B cell (primary cell): ENCODE measurements at regions not wholly inside any gene's neighbourhood (a gene's known extent, or its start where the extent isn't known, plus 50 kb on each side); places are given as distances from the start of the nearest gene placed in this dataset.

Experiments used
- ATAC-seq: fragments of 200-7000 bp; cut with Tn5 transposase; one replicate; pipeline ENCODE4 v1.10.0; 2021; ENCODE audit warnings: low read depth, mild to moderate bottlenecking, moderate number of reproducible peaks, moderate library complexity
- CTCF ChIA-PET: fragments of 350-600 bp; sonication (Branson Sonifier 250); formaldehyde crosslinking; loops from one replicate; lab custom pipeline; 2021; ENCODE audit warnings: antibody characterized with exemption, inconsistent platforms; lab: Charles Lee
- POLR2A ChIA-PET: fragments of 350-600 bp; sonication (Branson Sonifier 250); formaldehyde crosslinking; loops from one replicate; lab custom pipeline; 2021; ENCODE audit warnings: antibody characterized with exemption; lab: Charles Lee
- DNase-seq: peaks from one replicate; pipeline ENCODE4 v3.0.0; 2013
- H2AFZ ChIP-seq: 2 replicates; pipeline ENCODE4 v1.6.1; 2012; ENCODE audit warnings: mild to moderate bottlenecking, low read depth, low read length; ENCODE audit not compliant: insufficient read depth, poor library complexity, severe bottlenecking
- H3K27ac ChIP-seq, 2 donors: 1 replicate in 1 of 2; 2 replicates in 1 of 2; pipeline ENCODE4 v1.5.1; 2012 to 2013; ENCODE audit warnings: low read length in 2 of 2, mild to moderate bottlenecking in 2 of 2, moderate library complexity in 1 of 2
- H3K27me3 ChIP-seq, 4 experiments: fragments of 200-600 bp in 1 of 4; sonication (generic) in 1 of 4; replicated peaks in 1 of 4; 1 replicate in 2 of 4; 2 replicates in 2 of 4; pipeline versions ENCODE4 v1.6.1 to v1.7.0; 2013 to 2016; ENCODE audit warnings: low read length in 3 of 4, mild to moderate bottlenecking in 2 of 4, mixed read lengths in 1 of 4, moderate library complexity in 1 of 4; ENCODE audit not compliant: insufficient read depth in 4 of 4, control insufficient read depth in 3 of 4; ENCODE audit errors: control extremely low read depth in 1 of 4
- H3K36me3 ChIP-seq, 2 experiments: replicated peaks in 1 of 2; 1 replicate in 1 of 2; 2 replicates in 1 of 2; pipeline versions ENCODE4 v1.6.1 to v1.7.1; 2013; ENCODE audit warnings: low read length in 1 of 2; ENCODE audit not compliant: insufficient read depth in 2 of 2, control insufficient read depth in 1 of 2; ENCODE audit errors: control extremely low read depth in 1 of 2, extremely low read depth in 1 of 2
- H3K4me1 ChIP-seq, 2 donors: fragments of 200-600 bp in 1 of 2; sonication (generic) in 1 of 2; 1 replicate in 1 of 2; 2 replicates in 1 of 2; pipeline versions ENCODE4 v1.5.1 to v1.6.1; 2013 to 2017; ENCODE audit warnings: low read length in 2 of 2; ENCODE audit not compliant: control insufficient read depth in 2 of 2, insufficient read depth in 2 of 2
- H3K4me2 ChIP-seq: replicated peaks from 2 replicates; pipeline ENCODE3; 2012; ENCODE audit warnings: mild to moderate bottlenecking, low read depth, low read length; ENCODE audit not compliant: poor library complexity, severe bottlenecking
- H3K4me3 ChIP-seq, 5 experiments: fragments of 200-600 bp in 1 of 5; sonication (generic) in 1 of 5; 1 replicate in 3 of 5; 2 replicates in 2 of 5; pipeline versions ENCODE4 v1.5.1 to v1.7.0; 2011 to 2016; ENCODE audit warnings: low read length in 4 of 5, mild to moderate bottlenecking in 4 of 5, low read depth in 2 of 5, control low read depth in 1 of 5, moderate library complexity in 1 of 5; ENCODE audit not compliant: insufficient read depth in 1 of 5; ENCODE audit errors: control extremely low read depth in 1 of 5, extremely low read depth in 1 of 5
- H3K79me2 ChIP-seq: fragments of 200-600 bp; sonication (generic); one replicate; pipeline ENCODE4 v1.6.0; 2016; ENCODE audit warnings: low read length; ENCODE audit not compliant: control insufficient read depth, insufficient read depth
- H3K9ac ChIP-seq: fragments of 200-600 bp; sonication (generic); 2 replicates; pipeline ENCODE4 v1.6.1; 2017; ENCODE audit warnings: mild to moderate bottlenecking, low read length, moderate library complexity
- H3K9me3 ChIP-seq, 3 donors: one replicate each; pipeline versions ENCODE4 v1.6.1 to v1.7.1; 2013; ENCODE audit warnings: low read length in 2 of 3; ENCODE audit not compliant: control insufficient read depth in 2 of 3, insufficient read depth in 1 of 3; ENCODE audit errors: control extremely low read depth in 1 of 3
- H4K20me1 ChIP-seq: 2 replicates; pipeline ENCODE4 v1.6.0; 2012; ENCODE audit warnings: mild to moderate bottlenecking, low read length; ENCODE audit not compliant: insufficient read depth, control insufficient read depth, poor library complexity, severe bottlenecking
- H3K27ac Mint-ChIP-seq: one replicate; pipeline ENCODE4 v1.8.0; 2021; ENCODE audit warnings: mixed read lengths
- H3K27me3 Mint-ChIP-seq: one replicate; pipeline ENCODE4 v1.8.0; 2021; ENCODE audit warnings: mixed read lengths
- H3K4me1 Mint-ChIP-seq: one replicate; pipeline ENCODE4 v1.8.0; 2021; ENCODE audit warnings: mixed read lengths
- H3K4me3 Mint-ChIP-seq: one replicate; pipeline ENCODE4 v1.8.0; 2021; ENCODE audit warnings: mixed read lengths
- H3K9me3 Mint-ChIP-seq: one replicate; pipeline ENCODE4 v1.8.0; 2022; ENCODE audit warnings: mixed read lengths; ENCODE audit not compliant: insufficient read depth
- EZH2 ChIP-seq: IDR thresholded peaks from 2 replicates; pipeline ENCODE4 v1.6.1; 2012; ENCODE audit warnings: borderline replicate concordance, low read depth, mild to moderate bottlenecking, moderate library complexity, low read length; ENCODE audit not compliant: insufficient read depth, poor library complexity, severe bottlenecking
- WGBS: methylation state at CpG from one replicate; pipeline ENCODE4 v1.1.5; 2013; ENCODE audit warnings: missing lambda C conversion rate; ENCODE audit not compliant: insufficient coverage; 5-methylcytosine and 5-hydroxymethylcytosine counted together
- intact Hi-C: fragments of 100-400 bp; cut with micrococcal nuclease; formaldehyde crosslinking; loops from one replicate; pipeline ENCODE4 v1.10.0; 2022
- TF ChIP-seq, protein P1 (sequence below): fragments of 200-600 bp; IDR thresholded peaks from one replicate; pipeline ENCODE4 v1.8.0; 2022; ENCODE audit warnings: antibody characterized with exemption, mild to moderate bottlenecking

DNA sequence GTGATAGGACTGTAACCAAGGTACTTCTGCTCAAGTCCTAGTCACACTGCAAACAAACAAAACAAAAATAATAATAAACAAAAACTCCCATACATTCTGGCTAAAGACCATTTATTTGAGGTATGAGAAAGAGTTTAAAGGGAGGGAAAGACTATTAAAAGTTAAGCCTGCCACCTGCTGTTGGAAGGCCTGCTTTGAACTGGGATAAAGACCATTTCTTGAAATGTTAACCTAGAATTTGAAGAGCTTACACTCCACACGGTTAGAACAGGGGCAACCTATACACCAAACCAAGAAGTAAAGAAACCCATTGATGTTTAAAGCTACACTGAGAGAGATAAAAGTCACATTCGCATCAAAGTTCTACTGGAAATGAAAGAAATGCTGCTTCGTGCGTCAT lies 548.7 kb upstream of the DIPK2B start:
- POLR2A ChIA-PET, result no interaction called here
- Histone ChIP-seq H3K9me3 (no peaks in the 10 kb centered on the region), H3K36me3 (peaks cover 1 to 14% of the 10 kb centered on the region in 2 experiments), H3K27ac (no peak overlapping the region), H2AFZ (no peak overlapping the region), H3K79me2 (peaks cover 40% of the 10 kb centered on the region), H3K4me3 (no peak overlapping the region), H3K4me2 (no peak overlapping the region), H3K4me1 (peaks cover 21 to 30% of the 10 kb centered on the region in 2 donors), H4K20me1 (no peaks in the 10 kb centered on the region), H3K9ac (no peak overlapping the region), H3K27me3 (no peaks in the 10 kb centered on the region)
- Mint-ChIP-seq H3K9me3 (no peaks in the 10 kb centered on the region), H3K27me3 (no peaks in the 10 kb centered on the region), H3K27ac (peak overlapping the region; percentile 55), H3K4me1 (peaks cover 23% of the 10 kb centered on the region), H3K4me3 (peak overlapping the region; percentile 42)
- ATAC-seq, result no peak
- no CpG with 5 or more reads among the region's 4 CpGs for WGBS
- CTCF ChIA-PET, result no interaction called here
- intact Hi-C loops, result no loop called here
- DNase-seq, result no peak
- TF ChIP-seq EZH2, result no peak
- TF ChIP-seq, protein P1, sequence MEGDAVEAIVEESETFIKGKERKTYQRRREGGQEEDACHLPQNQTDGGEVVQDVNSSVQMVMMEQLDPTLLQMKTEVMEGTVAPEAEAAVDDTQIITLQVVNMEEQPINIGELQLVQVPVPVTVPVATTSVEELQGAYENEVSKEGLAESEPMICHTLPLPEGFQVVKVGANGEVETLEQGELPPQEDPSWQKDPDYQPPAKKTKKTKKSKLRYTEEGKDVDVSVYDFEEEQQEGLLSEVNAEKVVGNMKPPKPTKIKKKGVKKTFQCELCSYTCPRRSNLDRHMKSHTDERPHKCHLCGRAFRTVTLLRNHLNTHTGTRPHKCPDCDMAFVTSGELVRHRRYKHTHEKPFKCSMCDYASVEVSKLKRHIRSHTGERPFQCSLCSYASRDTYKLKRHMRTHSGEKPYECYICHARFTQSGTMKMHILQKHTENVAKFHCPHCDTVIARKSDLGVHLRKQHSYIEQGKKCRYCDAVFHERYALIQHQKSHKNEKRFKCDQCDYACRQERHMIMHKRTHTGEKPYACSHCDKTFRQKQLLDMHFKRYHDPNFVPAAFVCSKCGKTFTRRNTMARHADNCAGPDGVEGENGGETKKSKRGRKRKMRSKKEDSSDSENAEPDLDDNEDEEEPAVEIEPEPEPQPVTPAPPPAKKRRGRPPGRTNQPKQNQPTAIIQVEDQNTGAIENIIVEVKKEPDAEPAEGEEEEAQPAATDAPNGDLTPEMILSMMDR, result peak; percentile 13

DNA sequence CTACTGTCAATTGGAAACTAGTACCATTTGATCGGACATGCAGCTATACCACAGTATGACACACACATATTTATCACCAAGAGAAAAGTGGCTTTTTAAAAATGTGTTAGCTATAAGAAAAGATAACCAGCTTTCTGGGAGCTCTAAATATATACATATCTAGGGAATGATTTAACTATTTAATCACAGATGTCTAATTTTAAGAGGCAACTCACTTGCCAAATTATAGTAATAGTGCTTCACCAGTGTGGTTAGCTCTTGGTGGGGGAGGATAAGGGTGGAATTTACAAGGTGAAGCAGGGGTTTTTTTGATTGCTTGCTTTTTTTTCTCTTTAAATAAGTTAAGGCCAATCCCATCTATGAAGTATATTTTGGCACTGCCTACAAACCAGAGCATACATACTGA lies 547.7 kb upstream of the DIPK2B start:
- no peak for ATAC-seq
- Histone ChIP-seq H3K9ac (no peak overlapping the region), H4K20me1 (no peaks in the 10 kb centered on the region), H3K27me3 (no peaks in the 10 kb centered on the region), H3K79me2 (peaks cover 40% of the 10 kb centered on the region), H3K4me2 (no peak overlapping the region), H3K27ac (no peak overlapping the region), H3K4me1 (peaks cover 12 to 20% of the 10 kb centered on the region in 2 donors), H3K36me3 (peaks cover 1 to 16% of the 10 kb centered on the region in 2 experiments), H3K9me3 (no peaks in the 10 kb centered on the region), H2AFZ (no peak overlapping the region), H3K4me3 (no peak overlapping the region)
- Mint-ChIP-seq H3K27ac (no peak overlapping the region), H3K9me3 (no peaks in the 10 kb centered on the region), H3K4me1 (peaks cover 23% of the 10 kb centered on the region), H3K27me3 (no peaks in the 10 kb centered on the region), H3K4me3 (no peak overlapping the region)
- TF ChIP-seq, protein P1, result no peak
- no peak for TF ChIP-seq EZH2
- no peak for DNase-seq
- intact Hi-C loops, result no loop called here
- ChIA-PET CTCF (interaction anchor here (0.7 kb wide), 1 partner anchor 233 kb away, joined by 3 read pairs; no protein-coding TSS in a partner anchor), POLR2A (no interaction called here)
- no CpG with 5 or more reads among the region's 1 CpG for WGBS
